Mucosa of descending colon (tissue), 3 donors: ENCODE measurements at regions not wholly inside any gene's neighbourhood (a gene's known extent, or its start where the extent isn't known, plus 50 kb on each side); places are given as distances from the start of the nearest gene placed in this dataset.

Source experiments
- ATAC-seq: fragments of 200-7000 bp; cut with Tn5 transposase; one replicate; pipeline ENCODE4 v1.9.1; 2020; ENCODE audit warnings: mild to moderate bottlenecking, moderate library complexity
- DNase-seq, 3 donors: peaks; one replicate each; pipeline ENCODE4 v3.0.0-alpha.2; 2020
- H3K36me3 ChIP-seq: fragments of 200-600 bp; one replicate; pipeline ENCODE4 v1.8.0; 2021; ENCODE audit warnings: low read depth, mild to moderate bottlenecking
- H3K4me1 ChIP-seq: fragments of 200-600 bp; one replicate; pipeline ENCODE4 v1.8.0; 2021; ENCODE audit warnings: low read depth, mild to moderate bottlenecking
- H3K4me3 ChIP-seq: fragments of 200-600 bp; one replicate; pipeline ENCODE4 v1.8.0; 2021; ENCODE audit warnings: mild to moderate bottlenecking
- H3K9me3 ChIP-seq: fragments of 200-600 bp; one replicate; pipeline ENCODE4 v1.8.0; 2021; ENCODE audit warnings: mild to moderate bottlenecking
- CTCF ChIP-seq: fragments of 200-600 bp; IDR thresholded peaks from one replicate; pipeline ENCODE4 v1.8.0; 2022; ENCODE audit warnings: antibody characterized with exemption, mild to moderate bottlenecking
- intact Hi-C, 2 donors: fragments of 100-400 bp; cut with DNase I in 1 of 2; cut with micrococcal nuclease in 1 of 2; formaldehyde crosslinking; loops; one replicate each; pipeline versions ENCODE4 v1.11.0 to v1.11.1; 2022; cut with DNase I, micrococcal nuclease
- donor health status: DM: no; HTN: no; CAD: no; lungs with moderate emphysema.
- donor health status: DM: no; HTN: no; CAD: no.
- donor health status: DM: no; HTN: yes; CAD: no.

GRCh38 chr2:220440731-220441130, 813.3 kb downstream of the SLC4A3 start:
- ATAC-seq (no peak), DNase-seq (no peak)
- TF ChIP-seq CTCF: no peak
- H3K36me3 ChIP-seq: no peaks in the 10 kb centered on the region
- H3K4me1 ChIP-seq: no peaks in the 10 kb centered on the region
- H3K9me3 ChIP-seq: no peaks in the 10 kb centered on the region
- H3K4me3 ChIP-seq: no peak overlapping the region
- intact Hi-C loops: no loop called here

DNA sequence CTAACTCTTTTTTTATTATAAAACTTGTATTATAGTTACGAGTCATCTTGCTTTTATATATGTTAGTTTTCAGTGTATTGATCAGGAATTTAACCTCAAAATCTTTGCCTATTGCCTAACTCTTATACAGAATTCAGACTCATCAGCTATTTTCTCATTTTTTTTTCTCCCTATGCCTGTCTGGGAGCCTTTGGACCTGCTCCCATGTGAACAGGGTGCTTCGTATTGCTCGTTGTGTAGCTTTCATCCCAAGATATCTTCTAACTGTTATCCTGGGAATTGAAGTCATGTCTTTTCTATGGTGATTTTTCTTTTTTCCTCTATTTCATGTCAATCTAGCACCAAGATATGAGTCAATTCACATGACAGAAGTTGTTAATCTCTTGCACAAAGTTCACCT, 814.0 kb downstream of the SLC4A3 start:
- intact Hi-C loops: no loop called here

GRCh38 chr2:220442012-220442411, 814.6 kb downstream of the SLC4A3 start:
- DNase-seq (no peak), ATAC-seq (no peak)
- intact Hi-C loops: no loop called here
- no peaks in the 10 kb centered on the region for H3K4me1 ChIP-seq
- TF ChIP-seq CTCF: no peak
- H3K36me3 ChIP-seq: no peaks in the 10 kb centered on the region
- no peak overlapping the region for H3K4me3 ChIP-seq
- H3K9me3 ChIP-seq: no peaks in the 10 kb centered on the region

More for the DNA sequence above, 814.0 kb downstream of the SLC4A3 start:
- Histone ChIP-seq H3K4me3 (no peak overlapping the region), H3K36me3 (no peaks in the 10 kb centered on the region), H3K4me1 (no peaks in the 10 kb centered on the region), H3K9me3 (no peaks in the 10 kb centered on the region)
- DNase-seq: no peak
- no peak for ATAC-seq
- TF ChIP-seq CTCF: no peak

DNA sequence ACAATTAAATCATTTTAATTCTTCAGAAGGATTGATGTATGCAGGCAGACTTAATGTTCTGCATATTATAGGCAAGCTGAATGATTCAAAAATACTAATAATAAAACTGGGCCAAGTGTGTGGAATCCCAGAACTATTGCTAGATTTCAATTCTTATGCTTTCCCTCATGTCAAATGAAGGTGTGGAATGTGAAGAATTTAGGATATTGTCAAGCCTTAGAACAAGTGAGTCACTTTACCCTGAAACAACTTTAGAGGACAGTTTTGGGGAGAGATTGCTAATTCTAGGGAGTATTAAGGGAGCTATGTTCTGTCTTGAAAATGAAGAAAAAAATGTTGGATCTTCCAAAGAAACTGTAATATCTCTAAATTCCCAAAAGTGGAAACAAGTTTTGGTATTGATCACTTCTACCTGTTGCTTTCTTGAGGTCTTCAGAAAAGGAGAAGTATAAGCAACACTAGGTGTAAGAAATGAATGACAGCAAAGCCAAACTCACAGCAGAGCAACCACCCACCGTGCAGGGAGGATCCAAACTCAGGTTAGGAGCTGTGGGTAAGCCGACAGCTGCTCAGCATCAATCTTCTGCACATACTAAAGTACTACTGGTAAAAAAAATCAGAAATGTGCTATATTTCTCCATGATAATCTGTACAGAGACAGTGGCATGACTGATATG, 818.1 kb downstream of the SLC4A3 start:
- Histone ChIP-seq H3K4me1 (no peaks in the 10 kb centered on the region), H3K36me3 (no peaks in the 10 kb centered on the region), H3K9me3 (no peaks in the 10 kb centered on the region), H3K4me3 (no peak overlapping the region)
- DNase-seq (no peak), ATAC-seq (no peak)
- intact Hi-C loops: no loop called here
- no peak for TF ChIP-seq CTCF

DNA sequence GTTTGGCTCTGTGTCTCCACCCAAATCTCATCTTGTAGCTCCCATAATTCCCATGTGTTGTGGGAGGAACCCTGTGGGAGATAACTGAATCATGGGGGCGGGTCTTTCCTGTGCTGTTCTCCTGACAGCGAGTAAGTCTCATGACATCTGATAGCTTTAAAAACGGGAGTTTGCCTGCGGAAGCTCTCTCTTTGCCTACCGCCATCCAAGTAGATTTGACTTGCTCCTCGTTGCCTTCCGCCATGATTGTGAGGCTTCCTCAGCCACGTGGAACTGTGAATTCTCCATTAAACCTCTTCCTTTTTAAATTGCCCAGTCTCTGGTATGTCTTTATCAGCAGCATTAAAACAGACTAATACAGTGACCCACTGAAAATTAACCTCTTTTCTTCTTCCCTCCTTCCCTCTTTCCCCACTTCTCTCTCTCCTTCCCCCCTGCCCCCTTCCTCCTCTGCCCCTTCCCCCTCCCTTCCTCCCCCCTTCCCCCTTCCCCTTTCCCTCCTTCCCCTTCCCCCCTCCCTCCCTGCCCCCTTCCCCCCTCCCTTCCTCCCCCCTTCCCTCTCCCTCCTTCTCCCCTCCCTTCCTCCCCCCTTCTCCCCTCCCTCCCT, 818.8 kb downstream of the SLC4A3 start:
- no peak overlapping the region for H3K4me3 ChIP-seq
- ATAC-seq (no peak), DNase-seq (no peak)
- H3K36me3 ChIP-seq: no peaks in the 10 kb centered on the region
- TF ChIP-seq CTCF: no peak
- H3K4me1 ChIP-seq: no peaks in the 10 kb centered on the region
- intact Hi-C loops: no loop called here
- H3K9me3 ChIP-seq: no peaks in the 10 kb centered on the region
